ENCODE measurements at regions not wholly inside any gene's neighbourhood (a gene's known extent, or its start where the extent isn't known, plus 50 kb on each side); places are given as distances from the start of the nearest gene placed in this dataset.
A peak's percentile ranks its signal among the peaks of the same experiment; 100 is the strongest.
"Not testable (repeated sequence)": the region's sequence is repeated elsewhere in the genome, so short reads cannot be mapped to it uniquely, and the experiment has no call there.

DNA sequence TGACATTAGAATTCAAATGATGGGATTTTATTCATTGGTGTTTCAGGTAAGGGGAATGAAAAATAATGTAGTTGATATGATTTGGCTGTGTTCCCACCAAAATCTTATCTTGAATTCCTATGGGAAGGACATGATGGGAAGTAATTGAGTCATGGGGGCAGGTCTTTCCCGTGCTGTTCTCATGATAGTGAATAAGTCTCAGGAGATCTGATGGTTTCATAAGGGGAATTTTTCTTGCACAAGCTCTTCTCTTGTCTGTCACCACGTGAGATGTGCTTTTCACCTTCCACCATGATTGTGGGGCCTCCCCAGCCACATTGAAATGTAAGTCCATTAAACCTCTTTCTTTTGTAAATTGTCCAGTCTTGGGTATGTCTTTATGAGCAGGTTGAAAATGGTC lies 268.6 kb upstream of the CHORDC1 start:
- Histone ChIP-seq H3K27ac (ENCODE audit: low read depth, low read length) (no peak overlapping the region), H3K36me3 (ENCODE audit: insufficient read depth, low read length) (no peaks in the 10 kb centered on the region), H3K4me3 (ENCODE audit: low read length) (no peak overlapping the region), H3K9me3 (ENCODE audit: low read length) (no peaks in the 10 kb centered on the region), H3K27me3 (ENCODE audit: insufficient read depth, low read length, poor library complexity, severe bottlenecking) (no peaks in the 10 kb centered on the region), H3K4me1 (ENCODE audit: insufficient read depth, low read length) (no peaks in the 10 kb centered on the region)
- POLR2A ChIA-PET, result no interaction called here
- no peaks in the 10 kb centered on the region for H3K27me3 Mint-ChIP-seq
- no peaks in the 10 kb centered on the region for H3K36me3 Mint-ChIP-seq
- H3K4me1 Mint-ChIP-seq, result no peaks in the 10 kb centered on the region
- CTCF ChIA-PET, result no interaction called here
- no peak for DNase-seq
- H3K4me3 Mint-ChIP-seq, result no peak overlapping the region
- peaks cover 0 to 14% (median 3%) of the 10 kb centered on the region in 5 donors for H3K9me3 Mint-ChIP-seq
- H3K27ac Mint-ChIP-seq, result peak overlapping the region in 1 of 8 donors; percentile 14

DNA sequence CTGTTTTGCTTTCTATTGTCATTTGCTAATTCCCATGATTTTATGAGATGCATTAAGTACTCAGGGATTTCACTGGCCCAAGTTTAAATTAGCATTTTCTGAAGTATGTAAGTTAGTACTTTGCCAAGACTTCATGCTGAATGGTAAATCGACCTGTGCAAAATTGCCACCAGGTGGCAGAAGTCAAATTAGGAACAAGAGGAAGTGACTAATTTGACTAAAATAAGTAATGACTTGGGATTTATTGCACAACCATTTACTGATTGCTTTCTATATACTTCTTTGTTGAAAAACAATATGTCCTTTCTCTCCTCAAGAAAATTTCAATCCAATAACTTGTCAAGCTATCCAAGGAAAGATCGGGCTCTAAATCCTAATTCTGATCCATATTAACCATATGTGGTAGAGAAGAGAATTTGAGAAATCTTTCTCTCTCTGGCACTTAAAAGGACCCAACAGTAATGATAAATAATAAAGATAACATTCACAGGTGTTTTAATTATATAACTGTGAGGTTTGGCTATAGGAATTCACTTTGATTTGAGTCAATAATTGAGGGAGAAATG lies 253.7 kb upstream of the CHORDC1 start:
- POLR2A ChIA-PET, result no interaction called here
- Mint-ChIP-seq H3K4me3 (no peak overlapping the region), H3K27ac (no peak overlapping the region)

DNA sequence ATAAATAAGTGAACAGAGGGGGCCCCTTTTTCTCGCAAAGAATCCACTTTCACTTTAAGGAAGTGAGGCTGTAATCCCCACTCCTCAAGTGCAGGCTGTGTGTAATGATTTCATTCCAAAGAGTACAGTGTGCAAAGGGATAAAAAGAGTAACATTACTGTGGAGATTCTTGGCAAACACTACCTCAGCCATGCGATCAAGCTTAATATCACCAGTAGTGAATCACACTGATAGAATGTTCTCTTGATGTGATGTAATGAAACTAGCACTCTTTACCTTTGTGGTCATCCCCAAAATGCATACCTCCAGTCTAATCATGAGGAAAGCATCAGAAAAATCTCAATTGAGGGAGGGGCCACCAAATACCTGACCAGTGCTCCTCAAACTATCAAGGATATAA lies 246.1 kb upstream of the CHORDC1 start:
- Histone ChIP-seq H3K36me3 (ENCODE audit: insufficient read depth, low read length) (no peaks in the 10 kb centered on the region), H3K27me3 (ENCODE audit: insufficient read depth, low read length, poor library complexity, severe bottlenecking) (no peaks in the 10 kb centered on the region), H3K4me3 (ENCODE audit: low read length) (no peak overlapping the region), H3K9me3 (ENCODE audit: low read length) (no peaks in the 10 kb centered on the region), H3K27ac (ENCODE audit: low read depth, low read length) (no peak overlapping the region), H3K4me1 (ENCODE audit: insufficient read depth, low read length) (no peaks in the 10 kb centered on the region)
- Mint-ChIP-seq H3K36me3 (no peaks in the 10 kb centered on the region), H3K4me1 (no peaks in the 10 kb centered on the region), H3K9me3 (peaks cover 0 to 3% (median 0%) of the 10 kb centered on the region in 5 donors), H3K4me3 (no peak overlapping the region), H3K27ac (no peak overlapping the region), H3K27me3 (no peaks in the 10 kb centered on the region)
- ChIA-PET POLR2A (no interaction called here), CTCF (no interaction called here)
- no peak for DNase-seq

More for the DNA sequence above, 253.7 kb upstream of the CHORDC1 start:
- Histone ChIP-seq H3K27me3 (ENCODE audit: insufficient read depth, low read length, poor library complexity, severe bottlenecking) (no peaks in the 10 kb centered on the region), H3K4me1 (ENCODE audit: insufficient read depth, low read length) (no peaks in the 10 kb centered on the region), H3K4me3 (ENCODE audit: low read length) (no peak overlapping the region), H3K9me3 (ENCODE audit: low read length) (no peaks in the 10 kb centered on the region), H3K36me3 (ENCODE audit: insufficient read depth, low read length) (no peaks in the 10 kb centered on the region), H3K27ac (ENCODE audit: low read depth, low read length) (no peak overlapping the region)
- Mint-ChIP-seq H3K36me3 (no peaks in the 10 kb centered on the region), H3K9me3 (peaks cover 0 to 2% (median 0%) of the 10 kb centered on the region in 5 donors), H3K4me1 (no peaks in the 10 kb centered on the region), H3K27me3 (no peaks in the 10 kb centered on the region)
- CTCF ChIA-PET, result no interaction called here
- DNase-seq, result no peak

DNA sequence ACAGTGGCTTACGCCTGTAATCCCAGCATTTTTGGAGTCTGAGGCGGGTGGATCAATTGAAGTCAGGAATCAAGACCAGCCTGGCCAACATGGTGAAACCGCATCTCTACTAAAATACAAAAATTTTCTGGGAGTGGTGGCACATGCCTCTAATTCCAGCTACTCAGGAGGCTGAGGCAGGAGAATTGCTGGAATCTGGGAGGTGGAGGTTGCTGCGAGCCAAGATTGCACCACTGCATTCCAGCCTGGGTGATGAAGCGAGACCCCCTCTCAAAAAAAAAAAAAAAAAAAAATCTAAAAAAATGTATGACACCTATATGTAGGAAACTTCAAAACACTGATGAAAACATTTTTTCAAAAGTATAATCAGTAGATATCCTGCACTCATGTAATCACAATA lies 242.7 kb upstream of the CHORDC1 start:
- Mint-ChIP-seq H3K9me3 (peaks cover 0 to 8% (median 2%) of the 10 kb centered on the region in 5 donors), H3K27ac (no peak overlapping the region), H3K4me3 (no peak overlapping the region), H3K27me3 (peaks cover 0 to 2% of the 10 kb centered on the region in 2 donors), H3K36me3 (no peaks in the 10 kb centered on the region), H3K4me1 (no peaks in the 10 kb centered on the region)
- H3K4me3 ChIP-seq (ENCODE audit: low read length), result no peak overlapping the region
- CTCF ChIA-PET, result no interaction called here
- H3K27me3 ChIP-seq (ENCODE audit: insufficient read depth, low read length, poor library complexity, severe bottlenecking), result no peaks in the 10 kb centered on the region
- no peak overlapping the region for H3K27ac ChIP-seq (ENCODE audit: low read depth, low read length)
- no peaks in the 10 kb centered on the region for H3K36me3 ChIP-seq (ENCODE audit: insufficient read depth, low read length)
- no peaks in the 10 kb centered on the region for H3K4me1 ChIP-seq (ENCODE audit: insufficient read depth, low read length)
- POLR2A ChIA-PET, result no interaction called here
- no peaks in the 10 kb centered on the region for H3K9me3 ChIP-seq (ENCODE audit: low read length)
- DNase-seq, result no peak

DNA sequence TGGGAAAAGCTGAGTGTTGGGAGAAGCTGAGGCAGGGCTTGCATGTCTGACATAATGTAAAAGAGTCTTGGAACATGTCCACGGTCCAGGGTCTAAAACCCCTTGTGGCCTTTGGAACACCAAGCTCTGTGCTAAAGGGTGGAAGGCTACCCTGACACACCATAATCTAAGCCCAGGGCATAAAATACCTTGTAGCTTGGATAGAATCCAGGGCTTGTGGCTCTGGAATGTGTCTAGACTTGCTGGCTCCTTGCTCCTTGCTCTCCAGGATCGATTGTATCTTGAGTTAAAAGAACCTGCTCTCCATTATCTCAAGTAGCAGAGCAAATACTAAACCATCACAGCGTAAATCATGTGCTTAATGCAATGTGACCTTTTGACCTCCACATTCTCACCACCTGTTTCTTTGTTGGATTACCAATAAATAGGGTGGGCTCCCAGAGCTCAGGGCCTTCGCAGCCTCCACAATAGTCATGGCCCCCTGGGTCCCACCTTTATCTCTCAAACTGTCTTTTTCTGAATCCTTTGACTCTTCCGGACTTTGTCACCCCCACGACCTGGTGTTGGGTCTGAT lies 232.6 kb upstream of the CHORDC1 start:
- H3K4me1 Mint-ChIP-seq; DNase-seq; H3K4me3 ChIP-seq (ENCODE audit: low read length); CTCF ChIA-PET; H3K36me3 ChIP-seq (ENCODE audit: insufficient read depth, low read length); H3K27me3 Mint-ChIP-seq; POLR2A ChIA-PET; H3K9me3 Mint-ChIP-seq; H3K9me3 ChIP-seq (ENCODE audit: low read length); H3K4me3 Mint-ChIP-seq; H3K27ac ChIP-seq (ENCODE audit: low read depth, low read length); H3K36me3 Mint-ChIP-seq; H3K27me3 ChIP-seq (ENCODE audit: insufficient read depth, low read length, poor library complexity, severe bottlenecking); H3K4me1 ChIP-seq (ENCODE audit: insufficient read depth, low read length); H3K27ac Mint-ChIP-seq: not testable (repeated sequence)

DNA sequence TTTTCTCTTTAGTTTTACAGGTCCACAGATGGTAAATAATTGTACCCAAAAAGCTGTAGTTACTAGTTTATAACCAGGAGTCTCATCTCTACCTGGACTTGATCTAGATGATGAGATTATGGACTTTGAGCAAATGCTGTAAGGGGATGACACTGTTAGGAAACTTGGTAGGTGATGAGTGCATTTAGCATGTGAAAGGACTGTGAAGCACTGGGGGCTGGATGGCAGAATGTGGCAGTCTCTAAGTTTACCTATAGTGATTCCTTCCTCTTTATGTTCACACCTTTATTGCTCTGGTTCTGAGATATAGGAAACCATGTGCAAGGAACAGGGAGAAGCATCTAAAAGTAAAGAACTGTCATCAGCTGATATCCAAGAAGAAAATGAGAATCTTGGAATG lies 230.7 kb upstream of the CHORDC1 start:
- ChIA-PET CTCF (no interaction called here), POLR2A (no interaction called here)
- Mint-ChIP-seq H3K9me3 (no peaks in the 10 kb centered on the region), H3K27ac (no peak overlapping the region), H3K4me3 (no peak overlapping the region), H3K4me1 (no peaks in the 10 kb centered on the region), H3K36me3 (no peaks in the 10 kb centered on the region), H3K27me3 (no peaks in the 10 kb centered on the region)
- H3K9me3 ChIP-seq (ENCODE audit: low read length), result no peaks in the 10 kb centered on the region
- H3K4me1 ChIP-seq (ENCODE audit: insufficient read depth, low read length), result no peaks in the 10 kb centered on the region
- no peak overlapping the region for H3K4me3 ChIP-seq (ENCODE audit: low read length)
- H3K36me3 ChIP-seq (ENCODE audit: insufficient read depth, low read length), result no peaks in the 10 kb centered on the region
- H3K27ac ChIP-seq (ENCODE audit: low read depth, low read length), result no peak overlapping the region
- no peak for DNase-seq
- no peaks in the 10 kb centered on the region for H3K27me3 ChIP-seq (ENCODE audit: insufficient read depth, low read length, poor library complexity, severe bottlenecking)

DNA sequence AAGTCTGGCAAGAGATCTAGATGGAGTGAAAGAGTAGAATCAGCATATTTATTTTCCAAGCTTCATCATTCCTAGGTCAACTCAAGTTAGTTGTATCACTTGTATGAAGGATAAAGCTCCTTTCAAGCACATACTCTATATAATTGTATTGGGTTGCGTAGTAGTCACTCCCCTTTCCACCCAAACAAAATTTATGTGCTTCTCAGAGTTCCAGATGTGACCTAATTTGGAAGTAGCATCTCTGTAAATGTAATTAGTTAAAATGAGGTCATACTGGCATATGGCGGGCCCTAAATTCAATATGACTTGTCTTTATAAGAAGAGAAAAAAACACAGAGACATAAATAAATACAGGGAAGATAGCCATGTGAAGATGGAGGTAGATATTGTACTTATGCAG lies 226.8 kb upstream of the CHORDC1 start:
- no peak for DNase-seq
- Histone ChIP-seq H3K9me3 (ENCODE audit: low read length) (no peaks in the 10 kb centered on the region), H3K27me3 (ENCODE audit: insufficient read depth, low read length, poor library complexity, severe bottlenecking) (no peaks in the 10 kb centered on the region), H3K4me3 (ENCODE audit: low read length) (no peak overlapping the region), H3K27ac (ENCODE audit: low read depth, low read length) (no peak overlapping the region), H3K36me3 (ENCODE audit: insufficient read depth, low read length) (no peaks in the 10 kb centered on the region), H3K4me1 (ENCODE audit: insufficient read depth, low read length) (no peaks in the 10 kb centered on the region)
- H3K36me3 Mint-ChIP-seq, result no peaks in the 10 kb centered on the region
- ChIA-PET POLR2A (no interaction called here), CTCF (no interaction called here)
- no peaks in the 10 kb centered on the region for H3K9me3 Mint-ChIP-seq
- H3K4me3 Mint-ChIP-seq, result no peak overlapping the region
- no peaks in the 10 kb centered on the region for H3K27me3 Mint-ChIP-seq
- no peak overlapping the region for H3K27ac Mint-ChIP-seq
- H3K4me1 Mint-ChIP-seq, result peaks cover 0 to 6% (median 6%) of the 10 kb centered on the region in 3 donors

DNA sequence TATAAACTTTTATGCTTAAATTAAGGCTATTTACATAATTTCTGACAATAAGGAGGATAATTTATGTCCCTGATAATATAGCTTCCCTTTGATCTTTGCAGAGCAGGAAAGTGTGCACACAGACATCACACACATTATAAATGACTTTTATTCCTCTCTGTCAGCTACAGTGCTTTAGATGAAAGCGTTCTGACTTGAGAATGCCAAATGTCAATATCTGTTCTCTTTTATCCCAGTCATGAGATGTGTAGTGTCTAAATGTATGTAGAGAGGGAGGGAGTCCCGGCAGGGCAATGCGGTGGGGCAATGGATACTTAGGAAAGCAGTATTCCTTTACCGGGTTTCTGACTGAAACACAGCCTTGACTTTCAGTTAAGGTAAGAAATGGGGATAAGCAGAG lies 225.4 kb upstream of the CHORDC1 start:
- no peak overlapping the region for H3K4me3 Mint-ChIP-seq
- ChIA-PET POLR2A (no interaction called here), CTCF (no interaction called here)
- no peaks in the 10 kb centered on the region for H3K9me3 ChIP-seq (ENCODE audit: low read length)
- no peaks in the 10 kb centered on the region for H3K27me3 Mint-ChIP-seq
- no peak overlapping the region for H3K27ac ChIP-seq (ENCODE audit: low read depth, low read length)
- H3K9me3 Mint-ChIP-seq, result no peaks in the 10 kb centered on the region
- no peak overlapping the region for H3K4me3 ChIP-seq (ENCODE audit: low read length)
- H3K27me3 ChIP-seq (ENCODE audit: insufficient read depth, low read length, poor library complexity, severe bottlenecking), result no peaks in the 10 kb centered on the region
- H3K4me1 ChIP-seq (ENCODE audit: insufficient read depth, low read length), result no peaks in the 10 kb centered on the region
- no peak overlapping the region for H3K27ac Mint-ChIP-seq
- H3K36me3 Mint-ChIP-seq, result no peaks in the 10 kb centered on the region
- peaks cover 0 to 6% (median 6%) of the 10 kb centered on the region in 3 donors for H3K4me1 Mint-ChIP-seq
- no peak for DNase-seq
- H3K36me3 ChIP-seq (ENCODE audit: insufficient read depth, low read length), result no peaks in the 10 kb centered on the region

DNA sequence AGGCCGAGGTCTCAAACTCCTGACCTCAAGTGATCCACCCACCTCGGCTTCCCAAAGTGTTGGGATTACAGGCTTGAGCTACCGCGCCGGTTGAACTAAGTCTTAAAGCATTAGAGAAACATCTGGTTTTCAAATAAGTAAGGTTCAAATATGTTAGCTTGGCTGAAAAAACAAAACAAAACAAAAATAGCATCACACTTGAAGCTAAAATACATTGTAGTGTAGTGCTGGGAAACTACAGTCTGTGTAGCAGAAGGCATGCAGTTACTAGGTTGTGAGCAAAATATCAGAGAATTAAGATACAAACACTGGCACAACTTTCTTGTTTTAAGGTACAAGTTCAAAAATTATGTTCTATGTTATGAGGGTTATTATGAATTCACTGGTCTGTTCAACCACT lies 224.8 kb upstream of the CHORDC1 start:
- Histone ChIP-seq H3K27ac (ENCODE audit: low read depth, low read length) (no peak overlapping the region), H3K36me3 (ENCODE audit: insufficient read depth, low read length) (no peaks in the 10 kb centered on the region), H3K4me3 (ENCODE audit: low read length) (no peak overlapping the region), H3K4me1 (ENCODE audit: insufficient read depth, low read length) (no peaks in the 10 kb centered on the region), H3K27me3 (ENCODE audit: insufficient read depth, low read length, poor library complexity, severe bottlenecking) (no peaks in the 10 kb centered on the region), H3K9me3 (ENCODE audit: low read length) (no peaks in the 10 kb centered on the region)
- Mint-ChIP-seq H3K27ac (no peak overlapping the region), H3K36me3 (no peaks in the 10 kb centered on the region), H3K4me3 (no peak overlapping the region), H3K27me3 (no peaks in the 10 kb centered on the region), H3K4me1 (peaks cover 0 to 6% (median 6%) of the 10 kb centered on the region in 3 donors), H3K9me3 (no peaks in the 10 kb centered on the region)
- no peak for DNase-seq
- ChIA-PET CTCF (no interaction called here), POLR2A (no interaction called here)

Data from CD8-positive, alpha-beta memory T cell (primary cell).